PC-9 (cell line): ENCODE measurements at regions not wholly inside any gene's neighbourhood (a gene's known extent, or its start where the extent isn't known, plus 50 kb on each side); places are given as distances from the start of the nearest gene placed in this dataset.

Source experiments
- EZH2 ChIP-seq: fragments of 200-600 bp; sonication (generic); IDR thresholded peaks from 2 replicates; pipeline ENCODE4 v1.8.0; 2017; ENCODE audit warnings: antibody characterized with exemption, low read depth
- TF ChIP-seq, protein P1 (sequence below): fragments of 200-600 bp; sonication (generic); conservative IDR thresholded peaks from 2 replicates; pipeline ENCODE4 v1.6.1; 2017; ENCODE audit warnings: mixed run types, antibody characterized with exemption, mild to moderate bottlenecking, moderate library complexity

DNA sequence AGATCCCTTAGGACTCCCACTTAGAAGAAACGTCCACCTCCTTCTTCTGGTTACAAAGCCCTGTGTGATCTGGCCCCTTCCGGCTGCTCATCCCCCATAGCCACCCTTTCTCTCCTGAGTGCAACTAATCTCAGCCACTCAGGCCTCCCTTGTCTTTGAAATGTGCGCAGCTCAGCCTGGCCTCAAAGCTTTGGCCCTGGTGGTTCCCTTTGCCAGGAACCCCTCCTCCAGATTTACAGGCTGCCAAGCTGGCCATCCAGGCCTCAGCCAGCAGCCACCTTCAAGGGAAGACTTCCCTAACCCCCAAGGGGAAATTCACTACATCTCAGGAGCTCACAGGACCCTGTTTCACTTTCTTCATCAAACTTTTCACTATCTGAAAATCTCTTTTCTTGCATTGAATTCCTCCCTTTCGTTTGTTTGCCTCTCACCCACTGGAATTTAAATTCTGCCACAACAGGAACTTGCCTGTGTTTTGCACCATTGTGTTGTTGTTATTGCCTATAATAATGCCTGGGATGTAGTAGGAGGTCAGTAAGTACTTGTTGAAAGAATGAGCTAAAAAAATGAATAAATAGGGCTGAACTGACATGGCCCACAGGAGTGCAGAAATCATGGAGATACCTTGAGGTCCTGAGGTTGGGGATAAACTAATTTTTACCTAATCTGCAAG lies 109.5 kb upstream of the PFN2 start:
- TF ChIP-seq, protein P1, sequence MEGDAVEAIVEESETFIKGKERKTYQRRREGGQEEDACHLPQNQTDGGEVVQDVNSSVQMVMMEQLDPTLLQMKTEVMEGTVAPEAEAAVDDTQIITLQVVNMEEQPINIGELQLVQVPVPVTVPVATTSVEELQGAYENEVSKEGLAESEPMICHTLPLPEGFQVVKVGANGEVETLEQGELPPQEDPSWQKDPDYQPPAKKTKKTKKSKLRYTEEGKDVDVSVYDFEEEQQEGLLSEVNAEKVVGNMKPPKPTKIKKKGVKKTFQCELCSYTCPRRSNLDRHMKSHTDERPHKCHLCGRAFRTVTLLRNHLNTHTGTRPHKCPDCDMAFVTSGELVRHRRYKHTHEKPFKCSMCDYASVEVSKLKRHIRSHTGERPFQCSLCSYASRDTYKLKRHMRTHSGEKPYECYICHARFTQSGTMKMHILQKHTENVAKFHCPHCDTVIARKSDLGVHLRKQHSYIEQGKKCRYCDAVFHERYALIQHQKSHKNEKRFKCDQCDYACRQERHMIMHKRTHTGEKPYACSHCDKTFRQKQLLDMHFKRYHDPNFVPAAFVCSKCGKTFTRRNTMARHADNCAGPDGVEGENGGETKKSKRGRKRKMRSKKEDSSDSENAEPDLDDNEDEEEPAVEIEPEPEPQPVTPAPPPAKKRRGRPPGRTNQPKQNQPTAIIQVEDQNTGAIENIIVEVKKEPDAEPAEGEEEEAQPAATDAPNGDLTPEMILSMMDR = no peak
- TF ChIP-seq EZH2 = no peak
